HG03354 (cell line): ENCODE measurements at regions not wholly inside any gene's neighbourhood (a gene's known extent, or its start where the extent isn't known, plus 50 kb on each side); places are given as distances from the start of the nearest gene placed in this dataset.

Experiments used
- ATAC-seq: cut with Tn5 transposase; IDR thresholded peaks from one replicate; pipeline ENCODE4 v1.9.1; 2021; ENCODE audit warnings: mild to moderate bottlenecking; ENCODE audit not compliant: unreplicated experiment, poor library complexity, severe bottlenecking

GRCh38 chr10:29163746-29164145 lies 125.1 kb upstream of the LYZL1 start:
- ATAC-seq: no peak

GRCh38 chr10:29166713-29167112 lies 122.2 kb upstream of the LYZL1 start:
- no peak for ATAC-seq

DNA sequence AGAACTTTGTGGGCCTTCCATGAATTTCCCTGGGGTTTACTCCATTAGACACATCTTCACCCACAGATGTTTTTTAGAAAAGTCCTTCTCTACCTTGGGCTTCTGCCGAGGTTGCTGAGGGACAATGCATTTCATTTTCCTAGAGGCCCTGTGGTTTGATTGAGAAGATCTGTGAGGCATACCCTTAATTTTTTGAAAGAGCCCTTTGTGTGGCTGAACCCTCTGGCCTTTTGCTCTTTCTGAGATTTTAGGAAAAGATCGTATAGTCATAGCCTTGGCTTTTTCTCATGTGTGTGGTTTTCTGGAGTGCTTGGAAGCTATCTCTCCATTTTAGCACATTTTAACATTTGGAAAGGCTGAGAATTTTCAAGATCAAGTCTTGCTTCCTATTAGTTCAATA lies 119.8 kb upstream of the LYZL1 start:
- no peak for ATAC-seq

DNA sequence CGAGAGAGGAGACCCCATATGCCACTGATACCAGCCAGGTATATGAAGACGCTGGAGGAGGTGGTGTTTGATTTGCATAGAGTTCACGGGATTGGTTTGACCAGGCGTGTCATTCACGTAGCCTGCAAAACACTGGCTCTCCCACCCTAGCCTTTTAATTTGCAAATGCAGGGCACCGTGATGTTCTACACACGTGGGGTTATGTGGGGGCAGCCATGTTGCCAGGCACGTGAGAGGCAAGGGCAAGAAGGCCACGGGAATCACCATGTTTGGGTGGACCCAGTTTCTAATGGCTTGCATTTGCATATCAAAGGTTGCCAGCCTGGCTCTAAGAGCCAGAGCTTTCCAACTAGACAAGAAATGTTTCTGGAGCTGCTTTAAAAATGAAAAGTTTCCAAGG lies 117.2 kb upstream of the LYZL1 start:
- no peak for ATAC-seq

DNA sequence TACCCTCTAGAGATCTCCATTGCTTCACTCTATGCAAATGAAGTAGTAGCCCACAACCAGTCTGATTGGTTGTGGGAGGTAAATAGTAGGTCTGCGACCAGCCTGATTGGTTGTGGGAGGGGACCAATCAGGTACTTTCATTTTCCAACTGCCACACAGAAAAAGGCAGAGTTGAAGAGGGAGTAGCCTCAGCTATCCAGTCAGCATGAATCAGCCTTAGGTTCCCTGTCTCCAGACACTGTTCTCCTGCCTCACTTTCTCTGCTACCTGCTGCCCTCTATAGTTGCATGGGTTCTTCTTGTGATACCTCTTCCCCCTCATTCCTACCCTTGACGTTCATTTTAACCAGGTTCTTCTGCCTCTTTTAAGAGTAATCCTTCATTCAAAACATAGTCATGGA lies 114.5 kb upstream of the LYZL1 start:
- no peak for ATAC-seq

GRCh38 chr10:29176845-29177832 lies 111.7 kb upstream of the LYZL1 start:
- ATAC-seq: no peak

DNA sequence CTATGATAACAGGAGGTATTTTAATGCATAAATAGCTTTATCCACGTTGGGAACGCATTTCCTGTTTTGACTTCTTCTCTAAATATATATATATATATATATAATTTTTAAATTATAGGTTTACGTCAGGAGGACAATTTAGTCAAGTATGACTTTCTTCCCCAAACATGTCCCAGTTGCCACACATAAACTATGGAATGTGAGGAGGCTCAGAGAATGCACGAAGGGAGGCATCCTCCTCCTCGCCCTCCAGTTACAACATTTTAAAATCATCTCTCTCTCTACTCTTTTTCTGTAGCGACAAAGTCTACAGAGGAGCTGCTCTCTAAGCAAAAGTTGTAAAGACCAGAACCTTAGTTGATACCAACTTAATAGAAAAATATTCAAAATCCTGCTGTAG lies 106.9 kb upstream of the LYZL1 start:
- no peak for ATAC-seq

DNA sequence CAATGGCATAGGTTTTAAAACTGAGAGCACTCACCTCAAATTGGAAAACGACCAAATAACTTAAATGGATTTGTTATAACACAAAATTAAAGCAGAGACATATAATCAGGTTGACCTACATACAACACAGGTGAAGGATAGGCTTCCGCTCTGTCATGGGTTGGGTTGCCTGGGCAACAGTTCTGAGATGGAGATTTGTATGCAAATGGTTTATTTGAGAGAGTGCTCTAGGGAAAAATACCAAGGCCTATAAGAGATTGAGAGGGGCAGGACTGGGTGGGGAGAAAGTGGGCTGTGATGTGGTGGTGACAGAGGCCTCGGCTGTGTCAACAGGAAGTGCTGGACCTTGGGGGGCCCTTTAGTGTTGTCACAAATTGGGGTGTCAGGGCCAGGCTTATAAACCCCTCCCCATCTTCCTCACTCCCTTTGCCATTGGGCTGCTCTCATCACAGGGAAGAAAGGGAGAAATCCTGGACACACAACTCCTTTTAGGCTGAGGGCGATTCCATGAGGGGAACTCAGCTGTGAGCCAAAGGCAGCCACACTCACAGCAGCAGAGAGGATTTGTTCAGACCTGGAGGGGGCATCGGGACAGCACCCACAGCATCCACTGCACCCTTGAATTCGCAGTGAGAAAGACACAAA lies 105.4 kb upstream of the LYZL1 start:
- no peak for ATAC-seq

- ATAC-seq: no peak
Measured at GRCh38 chr10:29184205-29185000, 104.5 kb upstream of the LYZL1 start.

DNA sequence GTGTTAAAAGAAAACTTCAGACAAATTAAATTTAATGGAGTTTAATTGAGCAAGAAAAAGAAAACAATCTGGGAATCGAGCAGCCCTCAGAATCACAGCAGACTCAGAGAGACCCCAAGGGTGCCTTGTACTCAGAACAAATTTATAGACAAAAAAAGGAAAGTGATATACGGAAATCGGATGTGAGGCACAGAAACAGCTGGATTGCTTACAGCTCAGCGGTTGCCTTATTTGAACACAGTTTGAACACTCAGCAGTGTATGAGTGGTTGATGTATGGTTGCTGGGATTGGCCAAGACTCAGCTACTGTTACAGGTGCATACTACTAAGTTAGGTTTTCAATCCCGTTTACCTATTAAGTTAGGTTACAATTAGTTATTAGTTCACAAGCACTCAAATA lies 103.8 kb upstream of the LYZL1 start:
- no peak for ATAC-seq

DNA sequence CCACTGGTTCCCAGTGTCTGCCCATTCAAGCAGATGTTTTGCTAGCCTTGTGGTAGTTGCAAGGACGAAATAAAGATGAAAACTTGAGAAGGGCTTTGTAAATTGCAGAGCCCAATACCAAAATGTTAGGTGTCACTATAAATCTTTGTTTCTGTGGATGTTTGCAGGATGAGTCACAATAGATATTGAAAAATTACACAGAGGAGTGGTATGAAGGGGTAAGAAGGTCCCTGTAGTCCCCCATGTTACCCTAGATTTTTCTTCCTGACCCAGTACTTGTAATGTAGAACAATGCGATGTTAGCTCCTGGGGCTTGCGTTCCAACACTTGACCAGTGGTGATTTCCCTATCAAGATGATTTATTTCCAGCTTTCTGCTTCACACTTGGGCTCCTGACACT lies 102.6 kb upstream of the LYZL1 start:
- ATAC-seq: no peak

GRCh38 chr10:29189256-29189655 lies 99.6 kb upstream of the LYZL1 start:
- ATAC-seq: no peak

DNA sequence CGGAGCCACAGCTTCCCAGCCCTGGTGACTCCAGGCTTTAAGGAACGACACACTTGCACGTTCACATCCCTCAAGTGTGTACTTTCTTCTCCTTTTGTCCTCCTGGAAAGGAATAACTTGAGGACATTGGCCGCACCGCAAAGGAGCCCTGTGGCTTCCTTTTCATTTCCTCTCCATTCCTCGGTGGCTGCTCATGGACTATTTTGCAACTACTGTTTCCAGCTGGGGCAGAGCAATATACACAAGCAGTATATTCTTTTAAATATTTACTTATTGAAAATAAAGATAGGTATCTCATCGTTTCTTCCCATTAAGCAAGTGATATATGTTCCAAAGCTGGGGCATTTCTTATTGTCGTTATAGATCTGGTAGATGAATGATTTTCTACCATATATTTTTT lies 97.2 kb upstream of the LYZL1 start:
- no peak for ATAC-seq

- ATAC-seq: no peak
Measured at GRCh38 chr10:29199339-29199738, 89.5 kb upstream of the LYZL1 start.

GRCh38 chr10:29199941-29200679 lies 88.8 kb upstream of the LYZL1 start:
- ATAC-seq: no peak

- ATAC-seq: no peak
Measured at GRCh38 chr10:29202386-29202940, 86.4 kb upstream of the LYZL1 start.

- no peak for ATAC-seq
Measured at GRCh38 chr10:29203432-29203831, 85.4 kb upstream of the LYZL1 start.

DNA sequence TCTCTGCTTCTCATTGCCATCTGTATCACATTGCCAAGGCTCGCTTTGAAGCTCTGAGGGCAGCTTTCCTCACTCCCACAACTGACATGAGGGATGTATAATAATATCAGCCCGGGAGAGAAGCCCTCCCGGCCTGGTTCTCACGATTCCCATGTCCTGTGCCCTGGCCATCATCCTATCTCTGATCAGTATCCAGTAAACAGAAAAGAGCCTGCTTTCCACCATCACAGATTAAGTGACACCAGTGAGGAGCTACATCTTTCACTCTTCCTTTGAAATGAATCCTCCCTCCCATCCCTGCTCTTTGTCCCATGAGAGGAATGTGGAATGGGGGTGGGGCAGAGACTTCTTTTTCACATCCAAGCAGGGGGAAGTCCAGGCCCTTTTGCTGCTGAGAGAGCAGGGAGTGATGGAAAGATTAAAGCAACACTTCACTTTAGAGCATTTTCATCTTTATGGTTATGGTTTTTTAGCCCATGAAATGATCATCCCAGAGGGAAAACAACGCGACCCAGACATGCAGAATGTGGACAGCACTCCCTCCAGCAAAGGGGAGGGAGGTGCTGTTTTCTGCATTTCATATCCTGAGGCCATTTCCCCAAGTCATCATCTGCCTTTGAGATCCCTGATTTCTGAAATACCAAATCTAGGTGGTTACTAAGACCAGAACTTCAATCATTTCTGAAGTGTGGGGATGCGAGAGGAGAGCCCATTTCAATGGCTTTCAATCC lies 84.6 kb upstream of the LYZL1 start:
- no peak for ATAC-seq

DNA sequence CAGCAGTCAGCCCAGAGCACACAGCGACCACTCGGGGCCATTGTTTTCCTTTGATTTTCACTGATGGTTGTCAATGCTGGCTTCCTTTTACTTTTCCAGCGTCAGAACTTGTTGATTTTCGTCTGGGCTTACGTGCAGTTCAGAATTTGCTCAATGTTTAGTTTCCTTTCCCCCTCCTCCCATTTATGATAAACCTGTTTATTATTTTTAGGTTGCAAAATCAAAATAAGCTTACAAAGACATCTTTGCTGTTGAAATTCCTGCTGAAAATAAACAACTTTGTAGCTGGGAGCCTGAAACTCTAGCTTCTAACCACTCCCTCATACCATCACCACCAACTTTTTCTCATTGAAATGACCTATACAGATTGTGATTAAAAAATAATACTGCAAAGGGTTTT lies 83.1 kb upstream of the LYZL1 start:
- ATAC-seq: no peak
